GM10266 (cell line): ENCODE measurements at regions not wholly inside any gene's neighbourhood (a gene's known extent, or its start where the extent isn't known, plus 50 kb on each side); places are given as distances from the start of the nearest gene placed in this dataset.

Source experiments
- DNase-seq: peaks from one replicate; pipeline ENCODE4 v3.0.0; 2012; ENCODE audit errors: extremely low spot score
- CTCF ChIP-seq: IDR thresholded peaks from 2 replicates; pipeline ENCODE4 v1.5.1; 2012; ENCODE audit warnings: mild to moderate bottlenecking, low read depth; ENCODE audit not compliant: control insufficient read depth, insufficient read depth; ENCODE audit errors: missing control alignments

DNA sequence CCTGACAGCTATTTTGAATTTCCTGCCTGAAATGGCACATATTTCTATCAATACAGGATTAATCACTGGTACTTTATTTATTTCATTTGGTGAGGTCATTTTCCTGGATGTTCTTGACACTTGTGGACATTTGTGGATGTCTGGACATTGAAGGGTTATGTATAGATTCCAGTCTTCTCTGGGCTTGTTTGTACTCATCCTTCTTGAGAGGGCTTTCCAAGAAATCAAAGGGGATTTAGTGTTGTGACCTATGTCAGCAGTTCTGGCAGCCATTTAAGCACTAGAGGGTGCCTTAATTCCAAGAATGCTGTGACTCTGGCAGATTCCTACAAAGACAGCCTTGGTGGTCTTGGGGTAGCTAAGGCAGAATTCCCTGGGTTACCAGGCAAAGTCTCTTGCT is 259.7 kb downstream of the CSNK1G3 start:
- no peak for DNase-seq
- TF ChIP-seq CTCF: no peak

- TF ChIP-seq CTCF: no peak
Measured at GRCh38 chr5:123763201-123763600, 251.2 kb downstream of the CSNK1G3 start.

DNA sequence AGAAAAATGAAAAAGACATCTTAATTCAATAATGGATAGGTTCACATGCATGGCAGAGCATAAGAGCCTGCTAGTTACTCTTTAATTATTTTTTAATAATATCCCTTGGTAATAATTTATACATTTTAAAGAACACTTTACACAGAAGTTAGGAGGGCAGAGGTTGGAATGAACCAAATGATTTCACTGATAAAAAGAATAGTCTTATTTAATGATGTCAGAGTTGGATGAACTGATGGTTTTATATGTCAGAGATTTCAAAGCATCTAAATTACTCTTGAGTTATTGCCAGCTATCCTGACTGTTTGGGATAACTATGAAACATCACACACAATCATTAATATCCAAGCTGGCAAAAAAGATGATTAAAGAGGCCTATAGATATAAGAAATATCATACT is 244.8 kb downstream of the CSNK1G3 start:
- no peak for DNase-seq
- TF ChIP-seq CTCF: no peak

More at GRCh38 chr5:123763201-123763600, 251.2 kb downstream of the CSNK1G3 start:
- DNase-seq: no peak

- DNase-seq: no peak
Measured at GRCh38 chr5:123756318-123756665, 244.3 kb downstream of the CSNK1G3 start.

GRCh38 chr5:123755653-123756317 is 243.8 kb downstream of the CSNK1G3 start:
- no peak for DNase-seq
- TF ChIP-seq CTCF: no peak

More at GRCh38 chr5:123756318-123756665, 244.3 kb downstream of the CSNK1G3 start:
- no peak for TF ChIP-seq CTCF

- TF ChIP-seq CTCF: no peak
- DNase-seq: no peak
Measured at GRCh38 chr5:123754908-123755307, 242.9 kb downstream of the CSNK1G3 start.

DNA sequence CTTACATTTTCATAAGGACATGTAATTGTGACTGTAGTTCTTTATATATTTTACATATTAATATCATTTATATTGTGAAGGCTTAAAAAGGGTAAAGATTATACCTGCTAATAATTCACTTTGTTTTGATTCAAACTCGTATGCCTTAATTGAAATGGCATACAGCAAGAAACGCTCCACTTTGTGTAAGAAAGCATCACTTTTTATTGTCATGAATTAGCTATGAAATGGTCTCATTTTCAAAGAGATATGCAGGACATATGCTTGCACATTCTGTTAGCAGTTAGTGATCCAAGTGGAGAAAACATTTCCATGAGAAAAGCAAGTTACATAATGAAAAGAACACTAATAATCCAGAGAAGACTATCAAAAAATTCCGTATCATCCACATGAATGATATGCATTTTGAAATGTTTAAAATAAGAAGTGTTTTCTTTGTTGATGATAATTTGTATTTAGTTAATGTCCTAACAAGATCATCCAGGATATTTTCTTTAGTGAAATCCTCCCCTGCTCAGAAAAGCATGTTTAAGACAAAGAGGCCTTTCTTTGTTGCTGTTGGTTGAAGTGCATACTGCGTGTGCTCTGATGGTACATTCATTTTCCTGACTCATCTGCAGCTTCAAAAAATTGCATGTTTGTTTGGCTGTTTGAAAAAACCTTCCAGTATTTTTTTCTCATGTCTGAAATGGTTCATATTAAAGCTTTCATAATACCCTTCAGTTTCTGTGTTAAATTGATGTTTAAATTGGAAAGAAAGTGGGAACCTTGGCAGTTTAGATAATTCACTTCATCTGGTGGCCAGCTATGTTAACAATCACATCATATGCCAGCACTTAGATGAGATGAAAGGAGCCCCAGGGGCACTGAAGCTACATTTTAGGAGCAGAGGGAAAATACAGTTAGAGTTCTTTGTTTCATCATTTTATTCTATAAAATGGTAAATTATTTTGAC is 242.2 kb downstream of the CSNK1G3 start:
- no peak for DNase-seq
- TF ChIP-seq CTCF: no peak
